Lung (tissue), 11 donors: ENCODE measurements at regions not wholly inside any gene's neighbourhood (a gene's known extent, or its start where the extent isn't known, plus 50 kb on each side); places are given as distances from the start of the nearest gene placed in this dataset.
"Not testable (repeated sequence)": the region's sequence is repeated elsewhere in the genome, so short reads cannot be mapped to it uniquely, and the experiment has no call there.

Experiments
- ATAC-seq: fragments of 200-7000 bp; cut with Tn5 transposase; one replicate; pipeline ENCODE4 v1.9.1; 2020; ENCODE audit warnings: moderate number of reproducible peaks; ENCODE audit not compliant: insufficient read depth, low FRiP score
- DNase-seq, 3 donors: peaks; one replicate each; pipeline ENCODE4 v3.0.0-alpha.2; 2013 to 2017
- H3K27ac ChIP-seq, 2 donors: one replicate each; pipeline ENCODE4 v1.5.1; 2013; ENCODE audit warnings: mild to moderate bottlenecking in 2 of 2, moderate library complexity in 2 of 2, control low read depth in 1 of 2, inconsistent platforms in 1 of 2, low read depth in 1 of 2, low read length in 1 of 2
- H3K27me3 ChIP-seq, 3 donors: one replicate each; pipeline ENCODE4 v1.5.1; 2013; ENCODE audit warnings: low read length in 2 of 3; ENCODE audit not compliant: control insufficient read depth in 3 of 3, insufficient read depth in 3 of 3
- H3K36me3 ChIP-seq, 4 donors: one replicate each; pipeline ENCODE4 v1.5.1; 2013; ENCODE audit warnings: low read length in 4 of 4, mild to moderate bottlenecking in 1 of 4, moderate library complexity in 1 of 4; ENCODE audit not compliant: control insufficient read depth in 4 of 4, insufficient read depth in 4 of 4
- H3K4me1 ChIP-seq, 5 donors: one replicate each; pipeline ENCODE4 v1.5.1; 2013; ENCODE audit warnings: low read length in 5 of 5, mild to moderate bottlenecking in 2 of 5, moderate library complexity in 1 of 5; ENCODE audit not compliant: control insufficient read depth in 5 of 5, insufficient read depth in 5 of 5
- H3K4me3 ChIP-seq: one replicate; pipeline ENCODE4 v1.5.1; 2013; ENCODE audit warnings: mild to moderate bottlenecking, control low read depth, moderate library complexity
- H3K9ac ChIP-seq, 2 donors: one replicate each; pipeline ENCODE4 v1.5.1; 2013; ENCODE audit warnings: low read length in 2 of 2, control low read depth in 1 of 2; ENCODE audit not compliant: insufficient read depth in 1 of 2
- H3K9me3 ChIP-seq, 4 donors: one replicate each; pipeline ENCODE4 v1.5.1; 2013; ENCODE audit warnings: low read length in 3 of 4, mild to moderate bottlenecking in 1 of 4, moderate library complexity in 1 of 4; ENCODE audit not compliant: control insufficient read depth in 4 of 4, insufficient read depth in 3 of 4
- CTCF ChIP-seq: IDR thresholded peaks from 2 replicates; pipeline ENCODE4 v1.5.1; 2012; ENCODE audit warnings: mild to moderate bottlenecking; ENCODE audit errors: control extremely low read depth, extremely low read depth
- WGBS, 2 donors: extraction: QIAGEN DNeasy Blood & Tissue Kit; methylation state at CpG; one replicate each; pipeline ENCODE4 v1.1.7; 2013; 5-methylcytosine and 5-hydroxymethylcytosine counted together
- donor health status: control.
- donor health status: control.
- donor health status: Bipolar disorder and iron deficiency.
- donor health status: healthy.
- donor health status: DM: yes; HTN: yes; CAD: no.

DNA sequence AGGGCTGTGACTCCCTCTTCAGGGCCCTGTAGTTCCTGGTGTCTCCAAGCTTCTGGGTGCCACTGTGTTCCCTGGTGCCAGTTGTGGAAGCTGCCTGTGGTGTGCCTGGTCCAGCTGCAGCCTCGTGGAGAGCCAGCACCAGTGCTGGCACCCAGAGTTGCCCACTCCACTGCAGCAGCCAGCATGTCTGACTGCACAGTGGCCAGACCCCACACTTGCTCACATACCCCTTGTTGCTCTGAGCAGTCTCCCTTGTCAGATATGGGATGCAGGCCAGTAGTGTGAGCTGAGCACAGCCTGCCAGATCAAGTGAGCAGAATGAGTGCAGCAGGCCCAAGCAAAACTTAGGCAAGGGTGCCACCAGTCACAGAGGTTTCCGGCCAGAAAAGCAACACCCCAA lies 108.6 kb downstream of the ZMAT1 start:
- Histone ChIP-seq H3K9me3 (peaks cover 0 to 4% (median 0%) of the 10 kb centered on the region in 4 donors), H3K27me3 (no peaks in the 10 kb centered on the region), H3K4me1 (no peaks in the 10 kb centered on the region), H3K9ac (no peak overlapping the region), H3K27ac (no peak overlapping the region), H3K36me3 (no peaks in the 10 kb centered on the region), H3K4me3 (no peak overlapping the region)
- DNase-seq (no peak), ATAC-seq (no peak)
- 58% methylated on average over 2 of the region's 2 CpGs for whole genome bisulfite sequencing, 2 donors
- no peak for TF ChIP-seq CTCF

DNA sequence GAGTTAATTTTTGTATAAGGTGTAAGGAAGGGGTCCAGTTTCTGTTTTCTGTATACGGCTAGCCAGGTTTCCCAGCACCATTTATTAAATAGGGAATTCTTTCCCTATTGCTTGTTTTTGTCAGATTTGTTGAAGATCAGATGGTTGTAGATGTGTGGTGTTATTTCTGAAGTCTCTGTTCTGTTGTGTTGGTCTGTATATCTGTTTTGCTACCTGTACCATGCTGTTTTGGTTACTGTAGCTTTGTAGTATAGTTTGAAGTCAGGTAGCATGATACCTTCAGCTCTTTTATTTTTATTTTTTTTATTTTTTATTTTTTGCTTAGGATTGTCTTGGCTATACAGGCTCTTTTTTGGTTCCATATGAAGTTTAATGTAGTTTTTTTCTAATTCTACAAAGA lies 114.1 kb downstream of the ZMAT1 start:
- not testable (repeated sequence) for H3K27me3 ChIP-seq, H3K36me3 ChIP-seq, H3K9ac ChIP-seq, DNase-seq, H3K27ac ChIP-seq, ATAC-seq, H3K4me1 ChIP-seq, H3K4me3 ChIP-seq
- H3K9me3 ChIP-seq, result peaks cover 0 to 12% (median 0%) of the 10 kb centered on the region in 4 donors
- WGBS, 2 donors, result 91 to 98% methylated on average over 1 of the region's 1 CpG

- Histone ChIP-seq H3K27ac (no peak overlapping the region), H3K9ac (no peak overlapping the region), H3K9me3 (peaks cover 0 to 16% (median 0%) of the 10 kb centered on the region in 4 donors), H3K4me1 (no peaks in the 10 kb centered on the region), H3K36me3 (no peaks in the 10 kb centered on the region), H3K4me3 (no peak overlapping the region), H3K27me3 (no peaks in the 10 kb centered on the region)
- WGBS, 2 donors, result 81 to 95% methylated on average over 6 of the region's 6 CpGs
- TF ChIP-seq CTCF, result no peak
- ATAC-seq (no peak), DNase-seq (no peak)
Observed at GRCh38 chrX:101813200-101813599, 118.6 kb downstream of the ZMAT1 start.

- ATAC-seq, result no peak
- peak in 2 of 3 donors; percentile 40 to 52 for DNase-seq
- 31% methylated on average over 2 of the region's 2 CpGs for WGBS, 2 donors
Observed at GRCh38 chrX:101803451-101803850, 128.4 kb downstream of the ZMAT1 start.

More at GRCh38 chrX:101803451-101803850, 128.4 kb downstream of the ZMAT1 start:
- H3K9ac ChIP-seq, result no peak overlapping the region
- peaks cover 0 to 8% (median 3%) of the 10 kb centered on the region in 3 donors for H3K27me3 ChIP-seq
- no peak overlapping the region for H3K27ac ChIP-seq
- H3K9me3 ChIP-seq, result no peaks in the 10 kb centered on the region
- H3K4me3 ChIP-seq, result no peak overlapping the region
- TF ChIP-seq CTCF, result no peak
- H3K4me1 ChIP-seq, result no peaks in the 10 kb centered on the region
- no peaks in the 10 kb centered on the region for H3K36me3 ChIP-seq
